ENCODE measurements at regions not wholly inside any gene's neighbourhood (a gene's known extent, or its start where the extent isn't known, plus 50 kb on each side); places are given as distances from the start of the nearest gene placed in this dataset.

DNA sequence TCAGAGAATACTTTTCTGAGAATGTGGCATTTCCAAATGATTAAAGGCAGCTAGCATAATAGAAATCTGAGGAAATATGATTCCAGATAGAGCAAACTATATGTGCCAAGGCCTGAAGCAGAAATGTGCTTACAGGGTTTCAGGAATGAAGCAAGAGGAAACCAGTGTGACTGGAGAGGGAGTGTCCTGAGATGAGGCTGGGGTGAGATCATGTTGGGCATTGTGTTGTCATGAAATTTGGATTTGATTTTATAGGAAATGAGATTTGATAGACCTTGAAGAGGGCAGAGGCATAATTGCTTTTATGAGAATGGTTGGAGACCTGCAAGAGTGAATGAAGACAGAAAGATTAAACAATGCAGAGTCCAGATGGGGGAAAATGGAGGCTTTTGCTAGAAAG lies 338.1 kb upstream of the SNX7 start:
- no peak for DNase-seq
- peak overlapping the region; percentile 63 for H3K27ac ChIP-seq (replicated peaks)
- no peaks in the 10 kb centered on the region for H3K27me3 ChIP-seq (ENCODE audit: low read depth)
- H3K9me3 ChIP-seq (replicated peaks) = no peaks in the 10 kb centered on the region
- peaks cover 20% of the 10 kb centered on the region for H3K4me1 ChIP-seq
- H3K4me3 ChIP-seq = no peak overlapping the region
- intact Hi-C loops (cut with micrococcal nuclease) = no loop called here
- no peaks in the 10 kb centered on the region for H3K36me3 ChIP-seq
- TF ChIP-seq, protein P1, sequence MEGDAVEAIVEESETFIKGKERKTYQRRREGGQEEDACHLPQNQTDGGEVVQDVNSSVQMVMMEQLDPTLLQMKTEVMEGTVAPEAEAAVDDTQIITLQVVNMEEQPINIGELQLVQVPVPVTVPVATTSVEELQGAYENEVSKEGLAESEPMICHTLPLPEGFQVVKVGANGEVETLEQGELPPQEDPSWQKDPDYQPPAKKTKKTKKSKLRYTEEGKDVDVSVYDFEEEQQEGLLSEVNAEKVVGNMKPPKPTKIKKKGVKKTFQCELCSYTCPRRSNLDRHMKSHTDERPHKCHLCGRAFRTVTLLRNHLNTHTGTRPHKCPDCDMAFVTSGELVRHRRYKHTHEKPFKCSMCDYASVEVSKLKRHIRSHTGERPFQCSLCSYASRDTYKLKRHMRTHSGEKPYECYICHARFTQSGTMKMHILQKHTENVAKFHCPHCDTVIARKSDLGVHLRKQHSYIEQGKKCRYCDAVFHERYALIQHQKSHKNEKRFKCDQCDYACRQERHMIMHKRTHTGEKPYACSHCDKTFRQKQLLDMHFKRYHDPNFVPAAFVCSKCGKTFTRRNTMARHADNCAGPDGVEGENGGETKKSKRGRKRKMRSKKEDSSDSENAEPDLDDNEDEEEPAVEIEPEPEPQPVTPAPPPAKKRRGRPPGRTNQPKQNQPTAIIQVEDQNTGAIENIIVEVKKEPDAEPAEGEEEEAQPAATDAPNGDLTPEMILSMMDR (IDR thresholded peaks at IDR 0.05; ENCODE audit: borderline replicate concordance) = no peak

DNA sequence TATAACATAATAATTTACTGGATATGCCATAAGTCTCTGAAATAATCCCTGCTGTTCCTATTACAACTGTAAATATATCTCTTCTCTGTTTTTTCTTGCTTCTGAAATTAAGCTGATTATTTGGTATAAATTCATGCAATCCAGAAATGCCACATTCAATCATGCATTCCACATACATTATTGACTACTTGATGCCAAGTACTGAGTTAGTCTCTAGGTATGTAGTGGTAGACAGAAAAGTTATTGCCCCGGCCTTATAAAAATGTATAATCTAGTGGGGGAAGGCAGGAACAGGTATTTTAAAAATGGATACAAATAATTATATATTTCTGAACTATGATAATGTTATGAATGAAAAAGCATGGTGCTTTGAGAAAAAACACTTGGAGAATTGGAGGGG lies 338.6 kb upstream of the SNX7 start:
- no peak for DNase-seq
- H3K36me3 ChIP-seq = no peaks in the 10 kb centered on the region
- no peak overlapping the region for H3K4me3 ChIP-seq
- intact Hi-C loops (cut with micrococcal nuclease) = no loop called here
- TF ChIP-seq, protein P1 (IDR thresholded peaks at IDR 0.05; ENCODE audit: borderline replicate concordance) = no peak
- peaks cover 20% of the 10 kb centered on the region for H3K4me1 ChIP-seq
- peak overlapping the region; percentile 63 for H3K27ac ChIP-seq (replicated peaks)
- no peaks in the 10 kb centered on the region for H3K9me3 ChIP-seq (replicated peaks)
- no peaks in the 10 kb centered on the region for H3K27me3 ChIP-seq (ENCODE audit: low read depth)

DNA sequence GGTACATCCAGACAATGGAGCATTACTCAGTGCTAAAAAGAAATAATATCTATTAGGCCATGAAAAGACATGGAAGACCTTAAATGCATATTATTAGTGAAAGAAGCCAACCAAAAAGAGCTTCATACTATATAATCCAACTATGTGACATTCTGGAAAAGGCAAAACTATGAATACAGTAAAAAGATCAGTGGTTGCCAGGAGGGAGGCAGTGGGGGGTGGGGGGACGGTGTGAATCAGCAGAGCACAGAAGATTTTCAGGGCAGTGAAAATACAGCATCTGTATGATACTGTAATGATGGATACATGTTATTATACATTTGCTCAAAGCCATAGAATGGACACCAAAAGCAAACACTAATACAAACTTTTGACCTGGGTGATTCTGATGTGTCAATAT lies 339.4 kb upstream of the SNX7 start:
- intact Hi-C loops (cut with micrococcal nuclease) = no loop called here
- no peak for DNase-seq
- H3K9me3 ChIP-seq (replicated peaks) = no peaks in the 10 kb centered on the region
- no peaks in the 10 kb centered on the region for H3K27me3 ChIP-seq (ENCODE audit: low read depth)
- TF ChIP-seq, protein P1 (IDR thresholded peaks at IDR 0.05; ENCODE audit: borderline replicate concordance) = no peak
- peaks cover 20% of the 10 kb centered on the region for H3K4me1 ChIP-seq
- H3K27ac ChIP-seq (replicated peaks) = no peak overlapping the region
- H3K36me3 ChIP-seq = no peaks in the 10 kb centered on the region
- no peak overlapping the region for H3K4me3 ChIP-seq

DNA sequence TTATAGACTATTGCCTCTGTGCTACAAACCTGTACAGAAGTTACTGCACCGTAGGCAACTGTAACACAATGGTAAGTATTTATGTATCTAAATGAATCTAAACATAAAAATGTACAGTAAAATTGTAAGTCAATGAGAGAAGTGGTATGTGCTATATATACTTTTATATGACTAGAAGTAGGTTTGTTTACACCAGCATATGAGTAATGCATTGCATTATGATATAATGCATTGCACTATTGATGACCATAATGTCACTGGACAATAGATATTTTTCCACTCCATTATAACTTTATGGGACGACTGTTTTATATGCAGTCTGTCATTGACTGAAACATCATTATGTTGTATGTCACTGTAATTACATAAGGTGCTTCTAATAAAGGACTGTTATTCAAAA lies 340.3 kb upstream of the SNX7 start:
- no peak for DNase-seq
- Histone ChIP-seq H3K36me3 (no peaks in the 10 kb centered on the region), H3K4me3 (no peak overlapping the region), H3K4me1 (peaks cover 17% of the 10 kb centered on the region), H3K9me3 (replicated peaks) (no peaks in the 10 kb centered on the region), H3K27ac (replicated peaks) (no peak overlapping the region), H3K27me3 (ENCODE audit: low read depth) (no peaks in the 10 kb centered on the region)
- TF ChIP-seq, protein P1 (IDR thresholded peaks at IDR 0.05; ENCODE audit: borderline replicate concordance) = no peak
- intact Hi-C loops (cut with micrococcal nuclease) = no loop called here

DNA sequence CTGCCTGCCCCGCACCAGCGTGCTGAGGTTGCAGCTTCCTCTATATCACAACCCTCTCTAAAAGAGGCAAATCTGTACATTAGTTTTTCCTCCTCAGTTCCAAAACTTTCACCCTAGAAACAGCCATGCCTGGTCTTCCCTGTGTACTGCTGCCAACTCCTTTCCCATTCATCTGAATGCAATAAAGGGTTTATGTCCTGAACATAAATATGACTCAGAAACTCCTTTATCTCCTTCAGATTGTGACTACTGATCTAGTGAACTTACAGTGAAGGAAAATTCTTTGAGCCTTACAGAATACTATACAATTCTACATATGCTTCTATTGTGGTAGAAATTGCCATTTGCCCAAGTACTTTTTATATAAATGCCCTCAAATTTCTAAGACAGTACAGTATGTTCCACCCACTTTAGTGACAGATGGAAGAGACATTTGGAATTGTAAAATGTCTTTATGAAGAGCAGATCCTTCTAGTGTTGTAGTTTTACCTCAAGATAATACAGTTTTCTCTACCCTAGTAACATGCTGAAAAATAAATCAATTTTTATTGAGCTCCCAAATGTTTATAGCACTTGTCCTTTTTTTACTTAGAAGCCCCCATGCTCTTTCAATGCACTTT lies 345.1 kb upstream of the SNX7 start:
- H3K9me3 ChIP-seq (replicated peaks) = no peaks in the 10 kb centered on the region
- no peak overlapping the region for H3K27ac ChIP-seq (replicated peaks)
- no peak overlapping the region for H3K4me3 ChIP-seq
- no peak for DNase-seq
- H3K36me3 ChIP-seq = no peaks in the 10 kb centered on the region
- no peaks in the 10 kb centered on the region for H3K4me1 ChIP-seq
- TF ChIP-seq, protein P1 (IDR thresholded peaks at IDR 0.05; ENCODE audit: borderline replicate concordance) = no peak
- intact Hi-C loops (cut with micrococcal nuclease) = no loop called here
- H3K27me3 ChIP-seq (ENCODE audit: low read depth) = no peaks in the 10 kb centered on the region

Measured in left ventricle myocardium inferior (tissue), 1 donor.